ENCODE measurements at regions not wholly inside any gene's neighbourhood (a gene's known extent, or its start where the extent isn't known, plus 50 kb on each side); places are given as distances from the start of the nearest gene placed in this dataset.

GRCh38 chr20:16898433-16898832, 150.3 kb downstream of the OTOR start:
- TF ChIP-seq REST (IDR thresholded peaks at IDR 0.05; ENCODE audit: insufficient read depth in 1 of 2, low read depth in 2 of 2, low read length in 2 of 2) (no peak), FOXP2 (optimal IDR thresholded peaks at IDR 0.05; ENCODE audit: borderline replicate concordance, extremely low read depth, extremely low read length, insufficient read depth) (no peak), SIN3A (IDR thresholded peaks at IDR 0.05; ENCODE audit: borderline replicate concordance, insufficient read depth, low read length) (no peak), POLR2AphosphoS5 (IDR thresholded peaks at IDR 0.05; ENCODE audit: low read depth, low read length) (no peak), TAF1 (IDR thresholded peaks at IDR 0.05; ENCODE audit: borderline replicate concordance, insufficient read depth, low read length) (no peak)

- no peak for TF ChIP-seq REST (IDR thresholded peaks at IDR 0.05; ENCODE audit: insufficient read depth in 1 of 2, low read depth in 2 of 2, low read length in 2 of 2)
These were observed 154.5 kb downstream of the OTOR start for GRCh38 chr20:16902662-16903061.

DNA sequence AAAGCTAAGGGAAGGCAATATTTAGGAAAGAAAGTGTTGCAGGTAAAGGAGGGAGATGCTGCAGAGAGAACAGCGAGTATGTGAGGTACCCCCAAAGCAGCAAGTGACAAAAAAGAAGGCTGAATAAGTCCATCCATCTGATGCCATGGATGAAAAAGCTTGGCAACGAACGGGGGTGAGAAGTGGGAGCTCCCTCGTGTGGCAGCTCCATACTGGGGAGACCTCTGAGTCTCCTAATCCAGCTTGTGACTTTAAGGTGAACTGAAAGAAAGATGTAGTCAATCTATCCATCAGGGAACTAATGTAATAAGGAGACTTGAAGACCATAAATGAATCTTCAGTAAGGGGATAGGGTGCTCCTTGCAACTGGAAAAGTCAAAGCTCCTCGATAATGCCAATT, 156.6 kb downstream of the OTOR start:
- no peak for TF ChIP-seq SIN3A (IDR thresholded peaks at IDR 0.05; ENCODE audit: borderline replicate concordance, insufficient read depth, low read length)
- no peak for TF ChIP-seq REST (IDR thresholded peaks at IDR 0.05; ENCODE audit: insufficient read depth in 1 of 2, low read depth in 2 of 2, low read length in 2 of 2)
- TF ChIP-seq POLR2AphosphoS5 (IDR thresholded peaks at IDR 0.05; ENCODE audit: low read depth, low read length): no peak

- TF ChIP-seq REST (IDR thresholded peaks at IDR 0.05; ENCODE audit: insufficient read depth in 1 of 2, low read depth in 2 of 2, low read length in 2 of 2): no peak
- no peak for TF ChIP-seq SIN3A (IDR thresholded peaks at IDR 0.05; ENCODE audit: borderline replicate concordance, insufficient read depth, low read length)
- no peak for TF ChIP-seq FOXP2 (optimal IDR thresholded peaks at IDR 0.05; ENCODE audit: borderline replicate concordance, extremely low read depth, extremely low read length, insufficient read depth)
- no peak for TF ChIP-seq POLR2AphosphoS5 (IDR thresholded peaks at IDR 0.05; ENCODE audit: low read depth, low read length)
- no peak for TF ChIP-seq TAF1 (IDR thresholded peaks at IDR 0.05; ENCODE audit: borderline replicate concordance, insufficient read depth, low read length)
These were observed 166.1 kb downstream of the OTOR start for GRCh38 chr20:16914277-16914676.

DNA sequence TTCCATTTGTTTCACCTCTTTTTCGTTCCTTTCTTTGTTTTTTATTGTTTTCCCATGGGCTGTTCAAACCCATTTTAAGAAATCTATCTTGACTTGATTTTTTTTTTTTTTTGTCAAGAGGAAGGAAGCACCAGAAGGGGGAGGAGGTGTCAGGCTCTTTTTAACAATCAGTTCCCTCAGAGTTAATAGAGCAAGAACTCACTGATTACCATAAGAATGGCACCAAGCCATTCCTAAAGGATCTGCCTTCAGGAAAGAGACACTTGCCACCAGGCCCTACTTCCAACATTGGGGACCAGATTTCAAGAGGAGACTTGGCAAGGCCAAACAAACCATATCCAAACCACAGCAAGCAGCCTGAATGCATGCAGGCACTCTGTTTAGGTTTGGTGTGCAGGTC, 168.0 kb downstream of the OTOR start:
- TF ChIP-seq REST (IDR thresholded peaks at IDR 0.05; ENCODE audit: insufficient read depth in 1 of 2, low read depth in 2 of 2, low read length in 2 of 2) (no peak), SIN3A (IDR thresholded peaks at IDR 0.05; ENCODE audit: borderline replicate concordance, insufficient read depth, low read length) (no peak), FOXP2 (optimal IDR thresholded peaks at IDR 0.05; ENCODE audit: borderline replicate concordance, extremely low read depth, extremely low read length, insufficient read depth) (no peak), POLR2AphosphoS5 (IDR thresholded peaks at IDR 0.05; ENCODE audit: low read depth, low read length) (no peak), TAF1 (IDR thresholded peaks at IDR 0.05; ENCODE audit: borderline replicate concordance, insufficient read depth, low read length) (no peak)

All from PFSK-1 (cell line).